ENCODE measurements at regions not wholly inside any gene's neighbourhood (a gene's known extent, or its start where the extent isn't known, plus 50 kb on each side); places are given as distances from the start of the nearest gene placed in this dataset.

DNA sequence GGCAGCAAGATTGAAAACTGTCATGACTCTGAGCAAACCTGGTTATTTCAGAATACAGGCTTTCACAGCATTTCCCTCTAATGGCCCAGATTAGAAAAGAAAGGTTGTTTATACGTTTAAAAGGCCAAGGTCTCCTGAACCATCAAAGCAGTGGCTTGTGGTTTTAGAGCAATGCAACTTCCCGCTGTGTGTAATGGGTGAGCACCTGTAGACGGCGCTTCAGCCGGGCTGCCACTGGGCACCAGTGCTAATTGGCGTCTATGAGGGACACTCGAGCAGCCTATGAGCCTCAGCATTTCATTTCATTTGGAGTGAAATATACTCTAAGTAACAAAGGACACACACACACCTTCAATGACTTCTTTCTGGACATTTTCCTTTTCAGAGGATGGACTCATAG, 671.0 kb upstream of the FZD8 start:
- Histone ChIP-seq H3K36me3 (ENCODE audit: control insufficient read depth in 2 of 2, insufficient read depth in 2 of 2, low read length in 1 of 2) (no peaks in the 10 kb centered on the region), H3K9me3 (replicated peaks; ENCODE audit: control insufficient read depth, insufficient read depth, low read length) (no peaks in the 10 kb centered on the region), H3K4me1 (ENCODE audit: control insufficient read depth, insufficient read depth, low read length) (no peaks in the 10 kb centered on the region), H3K27ac (ENCODE audit: control insufficient read depth, insufficient read depth) (no peak overlapping the region), H3K4me2 (ENCODE audit: control insufficient read depth, insufficient read depth) (no peak overlapping the region), H3K79me2 (ENCODE audit: control insufficient read depth, insufficient read depth, low read length) (no peaks in the 10 kb centered on the region), H3K4me3 (no peak overlapping the region), H4K20me1 (ENCODE audit: control insufficient read depth, insufficient read depth) (no peaks in the 10 kb centered on the region), H2AFZ (ENCODE audit: control insufficient read depth, low read depth, low read length) (no peak overlapping the region), H3K27me3 (replicated peaks in 1 of 2; ENCODE audit: control insufficient read depth in 2 of 2, insufficient read depth in 2 of 2, low read length in 1 of 2) (no peaks in the 10 kb centered on the region), H3K9ac (ENCODE audit: control insufficient read depth, insufficient read depth, low read length) (no peak overlapping the region)
- WGBS (ENCODE audit: insufficient coverage, insufficient replicate concordance, low lambda C conversion rate, missing lambda C conversion rate): 44% methylated on average over 7 of the region's 7 CpGs
- DNase-seq (ENCODE audit: low read depth, low spot score): no peak
- ChIA-PET SMC1A (ENCODE audit: uncharacterized antibody, unreplicated experiment) (no interaction called here), POLR2A (no interaction called here), CTCF (no interaction called here), RAD21 (ENCODE audit: unreplicated experiment) (no interaction called here)
- intact Hi-C loops (cut with micrococcal nuclease; ENCODE audit: unreplicated experiment): no loop called here
- no TSS peak for BruUV-seq (replicated peaks)
- no peak for TF ChIP-seq ZNF622 (IDR thresholded peaks at IDR 0.05)
- no peak for TF ChIP-seq STAT1 (conservative IDR thresholded peaks at IDR 0.05)
- TF ChIP-seq STAT3 (IDR thresholded peaks at IDR 0.05; ENCODE audit: low read depth, low read length): no peak
- TF ChIP-seq SMAD1 (IDR thresholded peaks at IDR 0.05; ENCODE audit: low read depth, partially characterized antibody): no peak
- TF ChIP-seq POLR2AphosphoS2 (IDR thresholded peaks at IDR 0.05; ENCODE audit: low read depth, low read length): no peak
- no peak for TF ChIP-seq ZNF24 (IDR thresholded peaks at IDR 0.05)
- TF ChIP-seq ZZZ3 (IDR thresholded peaks at IDR 0.05; ENCODE audit: control insufficient read depth, insufficient read length, low read depth): no peak
- TF ChIP-seq NFIC (IDR thresholded peaks at IDR 0.05; ENCODE audit: low read depth, low read length): no peak
- no peak for TF ChIP-seq MEF2B (IDR thresholded peaks at IDR 0.05; ENCODE audit: partially characterized antibody, poor library complexity, severe bottlenecking)
- ATAC-seq: no peak
- FAIRE-seq: no peak
- in situ Hi-C loops (cut with MboI): no loop called here

DNA sequence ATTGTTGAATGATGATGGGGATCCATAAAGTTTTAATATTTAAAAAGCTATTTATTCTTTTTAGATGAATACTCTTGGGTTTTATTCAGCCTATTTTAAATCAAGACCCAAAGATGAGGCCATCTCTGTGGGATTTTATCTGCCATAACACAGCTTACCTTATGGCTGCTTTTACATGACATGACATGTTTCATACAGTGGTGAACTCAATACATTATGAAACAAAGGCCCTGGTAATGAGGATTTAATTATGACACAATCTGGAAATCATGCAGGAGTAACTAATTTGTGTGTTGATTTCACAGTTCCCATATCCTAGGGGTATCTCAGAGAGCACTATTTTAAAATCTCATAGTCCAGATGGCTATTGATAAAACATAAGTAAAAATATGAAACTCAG, 661.8 kb upstream of the FZD8 start:
- H3K4me1 ChIP-seq (ENCODE audit: control insufficient read depth, insufficient read depth, low read length): no peaks in the 10 kb centered on the region
- ChIA-PET RAD21 (ENCODE audit: unreplicated experiment) (no interaction called here), SMC1A (ENCODE audit: uncharacterized antibody, unreplicated experiment) (interaction anchor here (0.7 kb wide), 1 partner anchor 217 kb away, joined by 3 read pairs; no protein-coding TSS in a partner anchor), CTCF (no interaction called here), POLR2A (no interaction called here)
- no peak overlapping the region for H2AFZ ChIP-seq (ENCODE audit: control insufficient read depth, low read depth, low read length)
- H3K4me2 ChIP-seq (ENCODE audit: control insufficient read depth, insufficient read depth): no peak overlapping the region
- H4K20me1 ChIP-seq (ENCODE audit: control insufficient read depth, insufficient read depth): no peaks in the 10 kb centered on the region
- no TSS peak for BruUV-seq (replicated peaks)
- ATAC-seq (no peak), FAIRE-seq (no peak), DNase-seq (ENCODE audit: low read depth, low spot score) (no peak)
- in situ Hi-C loops (cut with MboI): no loop called here
- H3K79me2 ChIP-seq (ENCODE audit: control insufficient read depth, insufficient read depth, low read length): no peaks in the 10 kb centered on the region
- no peak overlapping the region for H3K4me3 ChIP-seq
- no peaks in the 10 kb centered on the region for H3K9me3 ChIP-seq (replicated peaks; ENCODE audit: control insufficient read depth, insufficient read depth, low read length)
- H3K9ac ChIP-seq (ENCODE audit: control insufficient read depth, insufficient read depth, low read length): no peak overlapping the region
- no peak overlapping the region for H3K27ac ChIP-seq (ENCODE audit: control insufficient read depth, insufficient read depth)
- H3K36me3 ChIP-seq (ENCODE audit: control insufficient read depth in 2 of 2, insufficient read depth in 2 of 2, low read length in 1 of 2): no peaks in the 10 kb centered on the region
- H3K27me3 ChIP-seq (replicated peaks in 1 of 2; ENCODE audit: control insufficient read depth in 2 of 2, insufficient read depth in 2 of 2, low read length in 1 of 2): no peaks in the 10 kb centered on the region
- intact Hi-C loops (cut with micrococcal nuclease; ENCODE audit: unreplicated experiment): no loop called here
- no peak for TF ChIP-seq MTA2 (IDR thresholded peaks at IDR 0.05; ENCODE audit: low read depth)
- no peak for TF ChIP-seq GATAD2B (conservative IDR thresholded peaks at IDR 0.05; ENCODE audit: low read depth)
- no peak for TF ChIP-seq ZNF384 (IDR thresholded peaks at IDR 0.05; ENCODE audit: borderline replicate concordance, low read depth, low read length)
- TF ChIP-seq HDAC2 (IDR thresholded peaks at IDR 0.05): no peak
- TF ChIP-seq STAT3 (IDR thresholded peaks at IDR 0.05; ENCODE audit: low read depth, low read length): no peak
- TF ChIP-seq HSF1 (IDR thresholded peaks at IDR 0.05; ENCODE audit: low read depth, low read length): no peak
- no peak for TF ChIP-seq SRF (IDR thresholded peaks at IDR 0.05; ENCODE audit: low read depth in 2 of 2, low read length in 2 of 2)
- TF ChIP-seq NRF1 (conservative IDR thresholded peaks at IDR 0.05; ENCODE audit: low read depth, low read length): no peak
- no peak for TF ChIP-seq YY1 (IDR thresholded peaks at IDR 0.05; ENCODE audit: low read depth, low read length)
- TF ChIP-seq USF1 (IDR thresholded peaks at IDR 0.05; ENCODE audit: borderline replicate concordance, extremely low read length, insufficient read depth, low read depth, low read length): no peak
- no peak for TF ChIP-seq SUPT20H (IDR thresholded peaks at IDR 0.05; ENCODE audit: borderline replicate concordance, control insufficient read depth, low read depth, low read length)
- TF ChIP-seq NR2F1 (conservative IDR thresholded peaks at IDR 0.05): no peak
